Right lobe of liver (tissue), 4 donors: ENCODE measurements at regions not wholly inside any gene's neighbourhood (a gene's known extent, or its start where the extent isn't known, plus 50 kb on each side); places are given as distances from the start of the nearest gene placed in this dataset.

Experiments
- CTCF ChIP-seq, 4 donors: fragments of 200-600 bp in 3 of 4; fragments of 450-650 bp in 1 of 4; IDR thresholded peaks; one replicate each; pipeline versions ENCODE4 v1.5.1 to v1.8.0; 2016 to 2022; ENCODE audit warnings: antibody characterized with exemption in 4 of 4, mild to moderate bottlenecking in 2 of 4
- POLR2A ChIP-seq: fragments of 450-650 bp; IDR thresholded peaks from one replicate; pipeline ENCODE4 v1.6.1; 2017; ENCODE audit warnings: antibody characterized with exemption, mild to moderate bottlenecking
- donor health status: DM: no; HTN: no; CAD: no.
- donor health status: DM: no; HTN: no; CAD: no.
- donor health status: DM: no; HTN: yes; CAD: no.

- TF ChIP-seq POLR2A (no peak), CTCF (IDR thresholded peaks at IDR 0.05) (no peak)
These were observed 56.2 kb upstream of the APBB1IP start for GRCh38 chr10:26381986-26382385.
